Erythroblast (primary cell): ENCODE measurements at regions not wholly inside any gene's neighbourhood (a gene's known extent, or its start where the extent isn't known, plus 50 kb on each side); places are given as distances from the start of the nearest gene placed in this dataset.

Source experiments
- GATA1 ChIP-seq: IDR thresholded peaks from 2 replicates; pipeline ENCODE4 v1.6.1; 2011; ENCODE audit warnings: low read depth, mild to moderate bottlenecking, control low read depth, low read length, moderate library complexity
- POLR2A ChIP-seq: IDR thresholded peaks from 2 replicates; pipeline ENCODE4 v1.6.1; 2011; ENCODE audit warnings: mild to moderate bottlenecking, low read length

DNA sequence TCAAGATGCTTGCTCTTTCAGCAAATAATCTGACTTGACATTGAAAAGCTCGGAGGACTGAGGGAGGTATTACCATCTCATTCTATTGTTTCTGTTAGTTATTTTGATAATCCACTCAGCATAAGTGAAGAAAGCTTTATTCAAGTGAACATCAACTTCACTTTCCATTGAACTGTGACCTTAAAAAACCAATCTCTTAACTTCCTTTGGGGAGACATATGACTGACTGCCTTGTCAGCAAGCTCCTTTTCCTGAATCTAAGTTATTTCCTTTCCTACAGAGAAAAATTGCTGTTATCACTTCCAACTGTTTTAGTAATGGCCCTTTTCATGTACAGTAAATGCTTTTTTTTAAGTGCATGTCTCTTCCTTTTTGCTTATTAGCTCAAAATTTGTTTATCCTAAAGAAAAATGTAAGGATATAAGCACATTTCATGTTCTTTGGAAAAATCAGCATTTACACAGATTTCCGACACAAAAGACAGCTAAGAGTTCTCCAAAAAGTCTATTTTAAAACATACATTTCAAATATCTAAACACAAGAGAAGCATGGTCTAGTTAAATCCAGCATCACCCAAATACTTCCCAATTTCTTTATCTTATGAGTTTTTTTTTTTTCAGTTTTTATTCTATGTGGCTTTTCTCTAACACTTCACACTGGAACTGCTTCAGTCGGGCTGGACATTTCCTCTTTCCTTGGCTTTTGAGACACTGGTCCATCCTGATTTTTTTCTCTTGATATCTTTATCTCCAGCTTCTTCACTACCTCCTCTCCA is 117.9 kb upstream of the DAB2 start:
- TF ChIP-seq POLR2A = no peak
- no peak for TF ChIP-seq GATA1
